ENCODE measurements at regions not wholly inside any gene's neighbourhood (a gene's known extent, or its start where the extent isn't known, plus 50 kb on each side); places are given as distances from the start of the nearest gene placed in this dataset.
A peak's percentile ranks its signal among the peaks of the same experiment; 100 is the strongest.

GRCh38 chr3:178320456-178321351 is 215.5 kb upstream of the KCNMB2 start:
- no peak for DNase-seq
- Mint-ChIP-seq H3K27ac (peak overlapping the region; percentile 29), H3K27me3 (ENCODE audit: low read depth, poor library complexity) (no peaks in the 10 kb centered on the region), H3K36me3 (ENCODE audit: low read depth) (no peaks in the 10 kb centered on the region), H3K4me1 (peaks cover 40% of the 10 kb centered on the region), H3K4me3 (no peak overlapping the region), H3K9me3 (peaks cover 2% of the 10 kb centered on the region)
- TF ChIP-seq CTCF (IDR thresholded peaks at IDR 0.05), result no peak

GRCh38 chr3:178324356-178324755 is 211.9 kb upstream of the KCNMB2 start:
- H3K27me3 Mint-ChIP-seq (ENCODE audit: low read depth, poor library complexity), result no peaks in the 10 kb centered on the region
- peaks cover 25% of the 10 kb centered on the region for H3K4me1 Mint-ChIP-seq
- H3K4me3 Mint-ChIP-seq, result no peak overlapping the region
- H3K27ac Mint-ChIP-seq, result no peak overlapping the region
- H3K36me3 Mint-ChIP-seq (ENCODE audit: low read depth), result no peaks in the 10 kb centered on the region
- no peaks in the 10 kb centered on the region for H3K9me3 Mint-ChIP-seq
- DNase-seq, result no peak
- TF ChIP-seq CTCF (IDR thresholded peaks at IDR 0.05), result no peak

- H3K4me1 Mint-ChIP-seq, result peaks cover 19% of the 10 kb centered on the region
- H3K27me3 Mint-ChIP-seq (ENCODE audit: low read depth, poor library complexity), result no peaks in the 10 kb centered on the region
- no peaks in the 10 kb centered on the region for H3K9me3 Mint-ChIP-seq
- H3K36me3 Mint-ChIP-seq (ENCODE audit: low read depth), result no peaks in the 10 kb centered on the region
- peak; percentile 26 for TF ChIP-seq CTCF (IDR thresholded peaks at IDR 0.05)
- no peak overlapping the region for H3K4me3 Mint-ChIP-seq
- DNase-seq, result no peak
- H3K27ac Mint-ChIP-seq, result no peak overlapping the region
These were observed 210.9 kb upstream of the KCNMB2 start for GRCh38 chr3:178325330-178325729.

GRCh38 chr3:178329936-178330335 is 206.3 kb upstream of the KCNMB2 start:
- no peak for DNase-seq
- Mint-ChIP-seq H3K27me3 (ENCODE audit: low read depth, poor library complexity) (no peaks in the 10 kb centered on the region), H3K9me3 (peaks cover 10% of the 10 kb centered on the region), H3K27ac (no peak overlapping the region), H3K4me3 (no peak overlapping the region), H3K4me1 (no peaks in the 10 kb centered on the region), H3K36me3 (ENCODE audit: low read depth) (no peaks in the 10 kb centered on the region)
- TF ChIP-seq CTCF (IDR thresholded peaks at IDR 0.05), result no peak

- no peak for TF ChIP-seq CTCF (IDR thresholded peaks at IDR 0.05)
- DNase-seq, result no peak
- Mint-ChIP-seq H3K4me1 (no peaks in the 10 kb centered on the region), H3K27ac (no peak overlapping the region), H3K36me3 (ENCODE audit: low read depth) (peaks cover 5% of the 10 kb centered on the region), H3K27me3 (ENCODE audit: low read depth, poor library complexity) (no peaks in the 10 kb centered on the region), H3K9me3 (peaks cover 22% of the 10 kb centered on the region), H3K4me3 (no peak overlapping the region)
These were observed 202.0 kb upstream of the KCNMB2 start for GRCh38 chr3:178334239-178334638.

- Mint-ChIP-seq H3K4me3 (no peak overlapping the region), H3K9me3 (peaks cover 22% of the 10 kb centered on the region), H3K4me1 (peaks cover 6% of the 10 kb centered on the region), H3K27ac (no peak overlapping the region), H3K36me3 (ENCODE audit: low read depth) (peaks cover 5% of the 10 kb centered on the region), H3K27me3 (ENCODE audit: low read depth, poor library complexity) (no peaks in the 10 kb centered on the region)
- TF ChIP-seq CTCF (IDR thresholded peaks at IDR 0.05), result no peak
- DNase-seq, result no peak
These were observed 199.9 kb upstream of the KCNMB2 start for GRCh38 chr3:178336336-178336735.
